ENCODE measurements at regions not wholly inside any gene's neighbourhood (a gene's known extent, or its start where the extent isn't known, plus 50 kb on each side); places are given as distances from the start of the nearest gene placed in this dataset.

GRCh38 chr12:3965046-3965445 is 91.8 kb upstream of the PARP11 start:
- Histone ChIP-seq H3K9me3 (no peaks in the 10 kb centered on the region), H3K27ac (no peak overlapping the region), H3K27me3 (no peaks in the 10 kb centered on the region), H3K36me3 (no peaks in the 10 kb centered on the region), H3K4me1 (no peaks in the 10 kb centered on the region), H3K4me3 (no peak overlapping the region)
- TF ChIP-seq POLR2AphosphoS5 (IDR thresholded peaks at IDR 0.05), result no peak
- TF ChIP-seq, protein P1, sequence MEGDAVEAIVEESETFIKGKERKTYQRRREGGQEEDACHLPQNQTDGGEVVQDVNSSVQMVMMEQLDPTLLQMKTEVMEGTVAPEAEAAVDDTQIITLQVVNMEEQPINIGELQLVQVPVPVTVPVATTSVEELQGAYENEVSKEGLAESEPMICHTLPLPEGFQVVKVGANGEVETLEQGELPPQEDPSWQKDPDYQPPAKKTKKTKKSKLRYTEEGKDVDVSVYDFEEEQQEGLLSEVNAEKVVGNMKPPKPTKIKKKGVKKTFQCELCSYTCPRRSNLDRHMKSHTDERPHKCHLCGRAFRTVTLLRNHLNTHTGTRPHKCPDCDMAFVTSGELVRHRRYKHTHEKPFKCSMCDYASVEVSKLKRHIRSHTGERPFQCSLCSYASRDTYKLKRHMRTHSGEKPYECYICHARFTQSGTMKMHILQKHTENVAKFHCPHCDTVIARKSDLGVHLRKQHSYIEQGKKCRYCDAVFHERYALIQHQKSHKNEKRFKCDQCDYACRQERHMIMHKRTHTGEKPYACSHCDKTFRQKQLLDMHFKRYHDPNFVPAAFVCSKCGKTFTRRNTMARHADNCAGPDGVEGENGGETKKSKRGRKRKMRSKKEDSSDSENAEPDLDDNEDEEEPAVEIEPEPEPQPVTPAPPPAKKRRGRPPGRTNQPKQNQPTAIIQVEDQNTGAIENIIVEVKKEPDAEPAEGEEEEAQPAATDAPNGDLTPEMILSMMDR (IDR thresholded peaks at IDR 0.05), result no peak
- no peak for TF ChIP-seq EP300 (IDR thresholded peaks at IDR 0.05)
- TF ChIP-seq POLR2A (IDR thresholded peaks at IDR 0.05), result no peak
- DNase-seq (ENCODE audit: low spot score in 2 of 2), result peak in 1 of 2 donors; percentile 11
- 90% methylated on average over 3 of the region's 3 CpGs for WGBS

DNA sequence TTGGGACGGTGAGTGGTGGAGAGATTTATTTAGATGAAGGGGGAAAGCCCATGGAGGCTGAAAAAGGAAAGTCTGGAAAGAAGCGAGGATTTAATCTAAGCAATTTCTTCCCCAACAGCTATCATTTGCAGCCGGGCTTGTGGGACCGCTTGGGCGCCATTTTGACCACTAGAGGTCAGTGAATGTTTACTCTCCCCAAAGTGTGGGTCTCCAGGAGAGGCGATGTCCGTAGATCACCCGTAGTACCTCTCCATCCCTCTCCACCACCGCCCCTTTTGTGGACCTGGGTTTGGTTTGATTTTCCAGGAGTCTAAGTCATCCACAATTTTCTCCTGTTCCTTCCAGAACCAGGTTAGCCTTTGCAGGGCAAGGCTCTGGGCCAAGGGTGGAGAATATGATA is 91.2 kb upstream of the PARP11 start:
- Histone ChIP-seq H3K4me1 (no peaks in the 10 kb centered on the region), H3K27ac (no peak overlapping the region), H3K9me3 (no peaks in the 10 kb centered on the region), H3K27me3 (no peaks in the 10 kb centered on the region), H3K4me3 (no peak overlapping the region), H3K36me3 (no peaks in the 10 kb centered on the region)
- TF ChIP-seq POLR2A (IDR thresholded peaks at IDR 0.05) (no peak), EP300 (IDR thresholded peaks at IDR 0.05) (no peak), POLR2AphosphoS5 (IDR thresholded peaks at IDR 0.05) (no peak)
- TF ChIP-seq, protein P1 (IDR thresholded peaks at IDR 0.05), result no peak
- WGBS, result 66% methylated on average over 9 of the region's 9 CpGs
- no peak for DNase-seq (ENCODE audit: low spot score in 2 of 2)

GRCh38 chr12:3962631-3963483 is 89.7 kb upstream of the PARP11 start:
- H3K4me1 ChIP-seq, result no peaks in the 10 kb centered on the region
- no peaks in the 10 kb centered on the region for H3K36me3 ChIP-seq
- H3K27ac ChIP-seq, result no peak overlapping the region
- DNase-seq (ENCODE audit: low spot score in 2 of 2), result no peak
- TF ChIP-seq POLR2AphosphoS5 (IDR thresholded peaks at IDR 0.05), result no peak
- TF ChIP-seq, protein P1 (IDR thresholded peaks at IDR 0.05), result no peak
- no peak for TF ChIP-seq EP300 (IDR thresholded peaks at IDR 0.05)
- no peak for TF ChIP-seq POLR2A (IDR thresholded peaks at IDR 0.05)
- H3K27me3 ChIP-seq, result peaks cover 3% of the 10 kb centered on the region
- 75% methylated on average over 6 of the region's 8 CpGs for WGBS
- no peaks in the 10 kb centered on the region for H3K9me3 ChIP-seq
- no peak overlapping the region for H3K4me3 ChIP-seq

DNA sequence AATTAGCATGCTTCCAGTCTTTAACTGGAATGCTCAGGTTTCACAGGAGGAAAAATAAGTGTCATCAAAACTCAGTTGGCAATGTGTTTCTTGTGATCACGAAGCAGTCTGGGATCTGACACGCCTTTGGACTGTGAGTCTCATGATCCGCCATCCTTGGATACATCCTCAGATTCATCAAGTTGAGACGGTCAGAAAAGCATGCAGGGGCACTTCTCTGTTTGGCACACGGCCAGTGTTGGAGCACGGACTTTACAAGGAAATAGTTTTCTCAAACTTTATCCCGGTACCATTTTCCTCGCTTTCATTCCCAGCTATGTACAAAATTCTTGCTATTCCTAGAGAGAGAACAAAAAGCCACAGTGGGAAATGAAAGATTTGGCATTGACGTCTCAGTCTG is 88.4 kb upstream of the PARP11 start:
- H3K36me3 ChIP-seq, result no peaks in the 10 kb centered on the region
- TF ChIP-seq POLR2A (IDR thresholded peaks at IDR 0.05), result no peak
- TF ChIP-seq POLR2AphosphoS5 (IDR thresholded peaks at IDR 0.05), result no peak
- no peak for TF ChIP-seq EP300 (IDR thresholded peaks at IDR 0.05)
- TF ChIP-seq, protein P1 (IDR thresholded peaks at IDR 0.05), result no peak
- no peak for DNase-seq (ENCODE audit: low spot score in 2 of 2)
- peaks cover 3% of the 10 kb centered on the region for H3K27me3 ChIP-seq
- no peaks in the 10 kb centered on the region for H3K9me3 ChIP-seq
- no peaks in the 10 kb centered on the region for H3K4me1 ChIP-seq
- H3K27ac ChIP-seq, result no peak overlapping the region
- no peak overlapping the region for H3K4me3 ChIP-seq
- 45% methylated on average over 9 of the region's 9 CpGs for WGBS

- WGBS, result 79% methylated on average over 10 of the region's 10 CpGs
- Histone ChIP-seq H3K4me3 (no peak overlapping the region), H3K36me3 (no peaks in the 10 kb centered on the region), H3K27me3 (peaks cover 6% of the 10 kb centered on the region), H3K4me1 (no peaks in the 10 kb centered on the region), H3K27ac (no peak overlapping the region), H3K9me3 (no peaks in the 10 kb centered on the region)
- no peak for DNase-seq (ENCODE audit: low spot score in 2 of 2)
- TF ChIP-seq POLR2A (IDR thresholded peaks at IDR 0.05), result no peak
- TF ChIP-seq, protein P1 (IDR thresholded peaks at IDR 0.05), result no peak
- no peak for TF ChIP-seq POLR2AphosphoS5 (IDR thresholded peaks at IDR 0.05)
- TF ChIP-seq EP300 (IDR thresholded peaks at IDR 0.05), result no peak
Measured at GRCh38 chr12:3959799-3960560, 86.8 kb upstream of the PARP11 start.

Data from suprapubic skin (tissue), 4 donors.